GM23338 (cell line): ENCODE measurements at regions not wholly inside any gene's neighbourhood (a gene's known extent, or its start where the extent isn't known, plus 50 kb on each side); places are given as distances from the start of the nearest gene placed in this dataset.

ENCODE experiments used
- ATAC-seq: fragments of 200-7000 bp; cut with Tn5 transposase; 3 replicates; pipeline ENCODE4 v1.9.1; 2020
- DNase-seq: peaks from one replicate; pipeline ENCODE4 v3.0.0-alpha.2; 2015; ENCODE audit warnings: low spot score
- H2AFZ ChIP-seq: fragments of 200-600 bp; sonication (generic); 2 replicates; pipeline ENCODE4 v1.8.0; 2016; ENCODE audit warnings: antibody characterized with exemption, mild to moderate bottlenecking, moderate library complexity
- H3F3A ChIP-seq: fragments of 200-600 bp; sonication (generic); replicated peaks from 2 replicates; pipeline ENCODE4 v1.8.0; 2017; ENCODE audit warnings: antibody characterized with exemption, mixed run types, low read depth
- H3K27ac ChIP-seq: fragments of 200-600 bp; sonication (generic); 2 replicates; pipeline ENCODE4 v1.6.1; 2016; ENCODE audit warnings: low read depth
- H3K27me3 ChIP-seq: fragments of 200-600 bp; sonication (generic); 2 replicates; pipeline ENCODE4 v1.8.0; 2016; ENCODE audit warnings: mild to moderate bottlenecking, mixed run types, moderate library complexity; ENCODE audit not compliant: insufficient read depth
- H3K36me3 ChIP-seq: fragments of 200-600 bp; sonication (generic); 2 replicates; pipeline ENCODE4 v1.8.0; 2016; ENCODE audit warnings: mild to moderate bottlenecking; ENCODE audit not compliant: insufficient read depth
- H3K4me1 ChIP-seq: fragments of 200-600 bp; sonication (generic); 2 replicates; pipeline ENCODE4 v1.8.0; 2016; ENCODE audit warnings: mild to moderate bottlenecking, moderate library complexity; ENCODE audit not compliant: insufficient read depth
- H3K4me2 ChIP-seq: fragments of 200-600 bp; sonication (generic); 2 replicates; pipeline ENCODE4 v1.7.1; 2017; ENCODE audit warnings: mixed run types
- H3K4me3 ChIP-seq: fragments of 200-600 bp; sonication (generic); 2 replicates; pipeline ENCODE4 v1.6.1; 2016; ENCODE audit warnings: mixed run types
- H3K79me2 ChIP-seq: fragments of 200-600 bp; sonication (generic); replicated peaks from 2 replicates; pipeline ENCODE4 v1.8.0; 2017; ENCODE audit warnings: mild to moderate bottlenecking; ENCODE audit not compliant: insufficient read depth
- H3K9me2 ChIP-seq: fragments of 200-600 bp; sonication (generic); 2 replicates; pipeline ENCODE4 v1.8.0; 2017; ENCODE audit not compliant: insufficient read depth
- H4K20me1 ChIP-seq: fragments of 200-600 bp; sonication (generic); replicated peaks from 2 replicates; pipeline ENCODE4 v1.8.0; 2017; ENCODE audit warnings: mild to moderate bottlenecking; ENCODE audit not compliant: insufficient read depth
- H3K27ac Mint-ChIP-seq: 2 replicates; pipeline ENCODE4 v1.8.0; 2020; ENCODE audit warnings: inconsistent platforms, mild to moderate bottlenecking, moderate library complexity, mixed read lengths
- H3K27me3 Mint-ChIP-seq: 3 replicates; pipeline ENCODE4 v1.8.0; 2022; ENCODE audit warnings: low read depth, mild to moderate bottlenecking, moderate library complexity, mixed read lengths, inconsistent platforms; ENCODE audit not compliant: insufficient read depth, poor library complexity
- H3K36me3 Mint-ChIP-seq: 3 replicates; pipeline ENCODE4 v1.8.0; 2021; ENCODE audit warnings: low read depth, mild to moderate bottlenecking, inconsistent platforms, moderate library complexity, mixed read lengths
- H3K4me1 Mint-ChIP-seq: 3 replicates; pipeline ENCODE4 v1.8.0; 2020; ENCODE audit warnings: mild to moderate bottlenecking, inconsistent platforms, mixed read lengths
- H3K4me3 Mint-ChIP-seq: 3 replicates; pipeline ENCODE4 v1.8.0; 2021; ENCODE audit warnings: moderate library complexity, mild to moderate bottlenecking, inconsistent platforms, mixed read lengths
- H3K9me3 Mint-ChIP-seq: 3 replicates; pipeline ENCODE4 v1.8.0; 2020; ENCODE audit warnings: moderate library complexity, mild to moderate bottlenecking, inconsistent platforms, mixed read lengths
- EZH2 ChIP-seq: fragments of 200-600 bp; sonication (generic); IDR thresholded peaks from one replicate; pipeline ENCODE4 v1.8.0; 2017; ENCODE audit warnings: antibody characterized with exemption, mild to moderate bottlenecking, low read depth; ENCODE audit not compliant: unreplicated experiment
- JUNB ChIP-seq: IDR thresholded peaks from one replicate; pipeline ENCODE4 v1.6.1; 2016; ENCODE audit warnings: antibody characterized with exemption; ENCODE audit not compliant: unreplicated experiment
- NANOG ChIP-seq: IDR thresholded peaks from 2 replicates; pipeline ENCODE4 v1.6.1; 2016; ENCODE audit warnings: antibody characterized with exemption, borderline replicate concordance
- ZNF114 ChIP-seq: fragments of 250-450 bp; sonication (Bioruptor Pico); IDR thresholded peaks from 2 replicates; pipeline ENCODE4 v1.5.0; 2020; ENCODE audit warnings: mild to moderate bottlenecking, moderate library complexity
- ZNF331 ChIP-seq: fragments of 250-450 bp; sonication (Bioruptor Pico); IDR thresholded peaks from 2 replicates; pipeline ENCODE4 v1.5.0; 2020; ENCODE audit warnings: low read depth, mild to moderate bottlenecking, moderate library complexity
- TF ChIP-seq, protein P1 (sequence below): fragments of 250-450 bp; sonication (Bioruptor Pico); IDR thresholded peaks from 2 replicates; pipeline ENCODE4 v1.5.0; 2020; ENCODE audit warnings: mild to moderate bottlenecking, moderate library complexity

DNA sequence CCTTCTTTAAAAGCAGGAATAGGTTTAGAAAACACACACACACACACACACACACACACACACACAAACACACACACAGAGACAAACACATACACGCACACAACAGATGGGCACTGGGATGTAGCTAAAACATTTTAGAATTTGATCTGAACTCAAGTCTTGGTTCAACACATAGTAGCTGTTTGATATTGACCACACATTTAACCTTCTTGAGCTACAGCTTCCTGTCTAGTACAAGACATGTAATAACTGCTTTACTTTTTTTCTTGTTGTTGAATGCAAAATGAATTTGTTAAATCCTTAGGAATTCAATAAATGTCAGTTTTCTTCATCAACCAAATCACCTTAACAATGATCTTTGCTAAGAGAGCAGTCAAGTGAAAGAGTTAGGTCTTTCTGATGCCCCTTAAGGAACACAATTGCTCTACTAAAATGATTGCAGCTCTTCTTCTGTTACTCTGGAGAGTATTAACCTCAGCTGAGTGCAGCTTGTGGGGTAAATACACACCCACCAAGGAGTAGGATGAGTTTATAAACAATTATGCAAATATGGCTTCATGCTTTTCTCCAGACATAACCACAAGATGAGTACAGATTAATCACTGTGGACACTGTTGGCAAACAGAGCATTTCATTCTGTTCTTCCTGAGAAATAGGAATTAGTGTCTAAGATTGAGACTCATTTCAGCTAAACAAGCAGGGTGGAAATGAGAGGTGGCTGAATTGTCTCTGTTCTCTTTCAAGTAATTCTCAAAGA is 302.9 kb upstream of the PAPPA start (continued):
- TF ChIP-seq, protein P1, sequence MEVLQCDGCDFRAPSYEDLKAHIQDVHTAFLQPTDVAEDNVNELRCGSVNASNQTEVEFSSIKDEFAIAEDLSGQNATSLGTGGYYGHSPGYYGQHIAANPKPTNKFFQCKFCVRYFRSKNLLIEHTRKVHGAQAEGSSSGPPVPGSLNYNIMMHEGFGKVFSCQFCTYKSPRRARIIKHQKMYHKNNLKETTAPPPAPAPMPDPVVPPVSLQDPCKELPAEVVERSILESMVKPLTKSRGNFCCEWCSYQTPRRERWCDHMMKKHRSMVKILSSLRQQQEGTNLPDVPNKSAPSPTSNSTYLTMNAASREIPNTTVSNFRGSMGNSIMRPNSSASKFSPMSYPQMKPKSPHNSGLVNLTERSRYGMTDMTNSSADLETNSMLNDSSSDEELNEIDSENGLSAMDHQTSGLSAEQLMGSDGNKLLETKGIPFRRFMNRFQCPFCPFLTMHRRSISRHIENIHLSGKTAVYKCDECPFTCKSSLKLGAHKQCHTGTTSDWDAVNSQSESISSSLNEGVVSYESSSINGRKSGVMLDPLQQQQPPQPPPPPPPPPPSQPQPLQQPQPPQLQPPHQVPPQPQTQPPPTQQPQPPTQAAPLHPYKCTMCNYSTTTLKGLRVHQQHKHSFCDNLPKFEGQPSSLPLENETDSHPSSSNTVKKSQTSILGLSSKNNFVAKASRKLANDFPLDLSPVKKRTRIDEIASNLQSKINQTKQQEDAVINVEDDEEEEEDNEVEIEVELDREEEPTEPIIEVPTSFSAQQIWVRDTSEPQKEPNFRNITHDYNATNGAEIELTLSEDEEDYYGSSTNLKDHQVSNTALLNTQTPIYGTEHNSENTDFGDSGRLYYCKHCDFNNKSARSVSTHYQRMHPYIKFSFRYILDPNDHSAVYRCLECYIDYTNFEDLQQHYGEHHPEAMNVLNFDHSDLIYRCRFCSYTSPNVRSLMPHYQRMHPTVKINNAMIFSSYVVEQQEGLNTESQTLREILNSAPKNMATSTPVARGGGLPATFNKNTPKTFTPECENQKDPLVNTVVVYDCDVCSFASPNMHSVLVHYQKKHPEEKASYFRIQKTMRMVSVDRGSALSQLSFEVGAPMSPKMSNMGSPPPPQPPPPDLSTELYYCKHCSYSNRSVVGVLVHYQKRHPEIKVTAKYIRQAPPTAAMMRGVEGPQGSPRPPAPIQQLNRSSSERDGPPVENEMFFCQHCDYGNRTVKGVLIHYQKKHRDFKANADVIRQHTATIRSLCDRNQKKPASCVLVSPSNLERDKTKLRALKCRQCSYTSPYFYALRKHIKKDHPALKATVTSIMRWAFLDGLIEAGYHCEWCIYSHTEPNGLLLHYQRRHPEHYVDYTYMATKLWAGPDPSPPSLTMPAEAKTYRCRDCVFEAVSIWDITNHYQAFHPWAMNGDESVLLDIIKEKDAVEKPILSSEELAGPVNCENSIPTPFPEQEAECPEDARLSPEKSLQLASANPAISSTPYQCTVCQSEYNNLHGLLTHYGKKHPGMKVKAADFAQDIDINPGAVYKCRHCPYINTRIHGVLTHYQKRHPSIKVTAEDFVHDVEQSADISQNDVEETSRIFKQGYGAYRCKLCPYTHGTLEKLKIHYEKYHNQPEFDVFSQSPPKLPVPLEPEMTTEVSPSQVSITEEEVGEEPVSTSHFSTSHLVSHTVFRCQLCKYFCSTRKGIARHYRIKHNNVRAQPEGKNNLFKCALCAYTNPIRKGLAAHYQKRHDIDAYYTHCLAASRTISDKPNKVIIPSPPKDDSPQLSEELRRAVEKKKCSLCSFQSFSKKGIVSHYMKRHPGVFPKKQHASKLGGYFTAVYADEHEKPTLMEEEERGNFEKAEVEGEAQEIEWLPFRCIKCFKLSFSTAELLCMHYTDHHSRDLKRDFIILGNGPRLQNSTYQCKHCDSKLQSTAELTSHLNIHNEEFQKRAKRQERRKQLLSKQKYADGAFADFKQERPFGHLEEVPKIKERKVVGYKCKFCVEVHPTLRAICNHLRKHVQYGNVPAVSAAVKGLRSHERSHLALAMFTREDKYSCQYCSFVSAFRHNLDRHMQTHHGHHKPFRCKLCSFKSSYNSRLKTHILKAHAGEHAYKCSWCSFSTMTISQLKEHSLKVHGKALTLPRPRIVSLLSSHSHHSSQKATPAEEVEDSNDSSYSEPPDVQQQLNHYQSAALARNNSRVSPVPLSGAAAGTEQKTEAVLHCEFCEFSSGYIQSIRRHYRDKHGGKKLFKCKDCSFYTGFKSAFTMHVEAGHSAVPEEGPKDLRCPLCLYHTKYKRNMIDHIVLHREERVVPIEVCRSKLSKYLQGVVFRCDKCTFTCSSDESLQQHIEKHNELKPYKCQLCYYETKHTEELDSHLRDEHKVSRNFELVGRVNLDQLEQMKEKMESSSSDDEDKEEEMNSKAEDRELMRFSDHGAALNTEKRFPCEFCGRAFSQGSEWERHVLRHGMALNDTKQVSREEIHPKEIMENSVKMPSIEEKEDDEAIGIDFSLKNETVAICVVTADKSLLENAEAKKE (CRISPR knock-in tag): no peak
- TF ChIP-seq ZNF114 (CRISPR knock-in tag): no peak
- TF ChIP-seq EZH2: no peak

GRCh38 chr9:115855458-115856133 is 298.0 kb upstream of the PAPPA start:
- H3K36me3 ChIP-seq: no peaks in the 10 kb centered on the region
- peaks cover 13% of the 10 kb centered on the region; the same call in 1 of the 2 replicates for H3K4me1 ChIP-seq
- TF ChIP-seq, protein P1 (CRISPR knock-in tag): peak; percentile 58; the same call in 1 of the 2 replicates
- TF ChIP-seq ZNF114 (CRISPR knock-in tag) (no peak), NANOG (no peak), JUNB (no peak), ZNF331 (CRISPR knock-in tag) (no peak)

More at GRCh38 chr9:115855458-115856133, 298.0 kb upstream of the PAPPA start:
- peaks cover 4% of the 10 kb centered on the region for H3K27me3 Mint-ChIP-seq
- H3K4me3 Mint-ChIP-seq: no peak overlapping the region
- H4K20me1 ChIP-seq: no peaks in the 10 kb centered on the region
- no peak overlapping the region for H2AFZ ChIP-seq
- peaks cover 7% of the 10 kb centered on the region for H3K4me1 Mint-ChIP-seq
- H3K4me3 ChIP-seq: no peak overlapping the region
- H3K79me2 ChIP-seq: no peaks in the 10 kb centered on the region
- no peaks in the 10 kb centered on the region for H3K36me3 Mint-ChIP-seq
- no peaks in the 10 kb centered on the region for H3K9me2 ChIP-seq
- H3K27ac ChIP-seq: peak overlapping the region; percentile 45
- DNase-seq (peak; percentile 79), ATAC-seq (peak; percentile 86)
- no peaks in the 10 kb centered on the region for H3K9me3 Mint-ChIP-seq
- H3K4me2 ChIP-seq: no peak overlapping the region
- H3K27ac Mint-ChIP-seq: peak overlapping the region; percentile 40; the same call in 1 of the 2 replicates
- H3F3A ChIP-seq: no peaks in the 10 kb centered on the region
- no peaks in the 10 kb centered on the region for H3K27me3 ChIP-seq
